Aorta (tissue), 5 donors: ENCODE measurements at regions not wholly inside any gene's neighbourhood (a gene's known extent, or its start where the extent isn't known, plus 50 kb on each side); places are given as distances from the start of the nearest gene placed in this dataset.
"Not testable (repeated sequence)": the region's sequence is repeated elsewhere in the genome, so short reads cannot be mapped to it uniquely, and the experiment has no call there.

ENCODE experiments used
- ATAC-seq: fragments of 200-7000 bp; cut with Tn5 transposase; one replicate; pipeline ENCODE4 v1.9.1; 2022; ENCODE audit warnings: moderate library complexity; ENCODE audit not compliant: low FRiP score
- DNase-seq, 2 donors: peaks; one replicate each; pipeline ENCODE4 v3.0.0-alpha.2; 2020
- H3K27ac ChIP-seq, 2 donors: one replicate each; pipeline ENCODE4 v1.5.1; 2013; ENCODE audit warnings: low read length in 2 of 2, mild to moderate bottlenecking in 2 of 2, moderate library complexity in 2 of 2, control low read depth in 1 of 2, inconsistent platforms in 1 of 2, low read depth in 1 of 2
- H3K27me3 ChIP-seq, 2 donors: one replicate each; pipeline ENCODE4 v1.6.1; 2013; ENCODE audit warnings: control low read depth in 1 of 2, low read length in 1 of 2, mild to moderate bottlenecking in 1 of 2, moderate library complexity in 1 of 2; ENCODE audit not compliant: insufficient read depth in 2 of 2, control insufficient read depth in 1 of 2
- H3K36me3 ChIP-seq, 2 donors: one replicate each; pipeline ENCODE4 v1.6.1; 2013; ENCODE audit warnings: control low read depth in 1 of 2, low read length in 1 of 2, mild to moderate bottlenecking in 1 of 2; ENCODE audit not compliant: insufficient read depth in 2 of 2, control insufficient read depth in 1 of 2
- H3K4me1 ChIP-seq, 2 donors: one replicate each; pipeline ENCODE4 v1.6.1; 2013; ENCODE audit warnings: low read length in 2 of 2, control low read depth in 1 of 2, mild to moderate bottlenecking in 1 of 2, moderate library complexity in 1 of 2; ENCODE audit not compliant: insufficient read depth in 2 of 2, control insufficient read depth in 1 of 2
- H3K4me3 ChIP-seq, 2 donors: one replicate each; pipeline ENCODE4 v1.5.1; 2013; ENCODE audit warnings: low read length in 2 of 2, control low read depth in 1 of 2, mild to moderate bottlenecking in 1 of 2
- H3K9me3 ChIP-seq: one replicate; pipeline ENCODE4 v1.6.1; 2013; ENCODE audit warnings: mild to moderate bottlenecking, low read length; ENCODE audit not compliant: control insufficient read depth
- WGBS, 2 donors: extraction: QIAGEN DNeasy Blood & Tissue Kit; methylation state at CpG; one replicate each; pipeline ENCODE4 v1.1.7; 2013; 5-methylcytosine and 5-hydroxymethylcytosine counted together
- intact Hi-C, 2 donors: fragments of 100-400 bp; cut with DNase I; formaldehyde crosslinking; loops; one replicate each; pipeline versions ENCODE4 v1.14.2 to v1.15.0; 2022
- donor health status: healthy with polysubstance abuse.
- donor health status: Bipolar disorder and iron deficiency.
- donor health status: DM: no; HTN: no; CAD: no.
- donor health status: DM: no; HTN: no; CAD: no.
- donor health status: DM: yes; HTN: yes; CAD: no.

DNA sequence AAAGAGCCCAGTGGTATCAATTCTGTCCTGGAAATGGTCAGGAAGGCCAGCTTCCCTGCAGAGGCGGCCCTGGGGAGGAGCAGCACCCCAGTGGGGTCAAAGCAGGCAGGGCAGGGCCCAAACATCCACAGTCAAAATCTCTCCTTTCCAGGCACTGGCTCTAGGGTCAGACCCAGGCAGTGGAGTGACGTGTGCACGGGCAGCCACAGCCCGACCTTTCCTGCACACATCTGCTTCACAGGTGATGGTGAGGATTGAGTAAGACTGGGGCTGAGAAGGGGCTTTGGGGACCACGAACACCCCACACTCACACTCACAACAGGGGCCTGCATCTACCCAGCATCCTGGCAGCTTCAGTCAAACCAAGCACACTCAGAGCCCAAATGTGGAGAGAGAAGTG is 97.8 kb upstream of the GLI2 start:
- intact Hi-C loops = no loop called here
- DNase-seq (no peak), ATAC-seq (no peak)

GRCh38 chr2:120638450-120638849 is 97.2 kb upstream of the GLI2 start:
- no peak overlapping the region for H3K27ac ChIP-seq
- intact Hi-C loops = no loop called here
- no peaks in the 10 kb centered on the region for H3K4me1 ChIP-seq
- H3K27me3 ChIP-seq = no peaks in the 10 kb centered on the region
- H3K4me3 ChIP-seq = no peak overlapping the region
- ATAC-seq = no peak
- no peaks in the 10 kb centered on the region for H3K9me3 ChIP-seq
- DNase-seq = no peak
- no peaks in the 10 kb centered on the region for H3K36me3 ChIP-seq
- 95 to 97% methylated on average over 4 of the region's 4 CpGs for WGBS, 2 donors

More for the DNA sequence above, 97.8 kb upstream of the GLI2 start:
- 95 to 99% methylated on average over 5 of the region's 5 CpGs for WGBS, 2 donors
- no peak overlapping the region for H3K4me3 ChIP-seq
- no peaks in the 10 kb centered on the region for H3K4me1 ChIP-seq
- H3K36me3 ChIP-seq = no peaks in the 10 kb centered on the region
- H3K27ac ChIP-seq = no peak overlapping the region
- no peaks in the 10 kb centered on the region for H3K27me3 ChIP-seq
- no peaks in the 10 kb centered on the region for H3K9me3 ChIP-seq

GRCh38 chr2:120641366-120641771 is 94.3 kb upstream of the GLI2 start:
- no peaks in the 10 kb centered on the region for H3K36me3 ChIP-seq
- no peak overlapping the region for H3K27ac ChIP-seq
- no peaks in the 10 kb centered on the region for H3K27me3 ChIP-seq
- H3K4me3 ChIP-seq = no peak overlapping the region
- WGBS, 2 donors = 57 to 71% methylated on average over 5 of the region's 5 CpGs
- no peak for ATAC-seq
- intact Hi-C loops = no loop called here
- H3K4me1 ChIP-seq = no peaks in the 10 kb centered on the region
- H3K9me3 ChIP-seq = no peaks in the 10 kb centered on the region
- no peak for DNase-seq

DNA sequence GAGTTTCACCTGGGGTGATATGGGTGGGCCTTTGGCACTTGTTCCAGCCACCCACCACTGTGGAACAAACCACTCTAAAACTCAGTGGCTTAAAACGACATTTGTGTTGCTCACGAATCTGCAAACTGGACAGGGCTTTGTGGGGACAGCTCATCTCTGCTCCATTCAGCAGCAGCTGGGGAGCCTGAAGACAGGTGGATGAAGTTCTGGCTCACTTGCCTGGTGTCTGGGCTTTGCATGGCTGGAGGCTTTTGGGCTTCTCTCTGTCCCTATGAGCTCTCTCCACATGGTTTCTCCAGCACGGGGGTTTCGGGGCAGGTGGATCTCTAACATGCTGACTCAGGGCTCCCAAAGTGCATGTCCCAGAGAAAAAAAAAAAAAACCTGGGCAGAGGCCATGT is 93.0 kb upstream of the GLI2 start:
- H3K27me3 ChIP-seq = no peaks in the 10 kb centered on the region
- no peaks in the 10 kb centered on the region for H3K36me3 ChIP-seq
- ATAC-seq (no peak), DNase-seq (no peak)
- H3K4me1 ChIP-seq = no peaks in the 10 kb centered on the region
- H3K27ac ChIP-seq = no peak overlapping the region
- H3K9me3 ChIP-seq = no peaks in the 10 kb centered on the region
- WGBS, 2 donors = 96% methylated on average over 4 of the region's 4 CpGs
- intact Hi-C loops = no loop called here
- no peak overlapping the region for H3K4me3 ChIP-seq

- DNase-seq (no peak), ATAC-seq (no peak)
- H3K4me1 ChIP-seq = no peaks in the 10 kb centered on the region
- intact Hi-C loops = no loop called here
- H3K4me3 ChIP-seq = no peak overlapping the region
- no peaks in the 10 kb centered on the region for H3K27me3 ChIP-seq
- 79 to 86% methylated on average over 3 of the region's 3 CpGs for WGBS, 2 donors
- no peak overlapping the region for H3K27ac ChIP-seq
- no peaks in the 10 kb centered on the region for H3K36me3 ChIP-seq
- peaks cover 5% of the 10 kb centered on the region for H3K9me3 ChIP-seq
Observed at GRCh38 chr2:120646994-120647393, 88.7 kb upstream of the GLI2 start.

- intact Hi-C loops = no loop called here
- Histone ChIP-seq H3K9me3 (peaks cover 6% of the 10 kb centered on the region), H3K4me3 (no peak overlapping the region), H3K36me3 (no peaks in the 10 kb centered on the region), H3K27me3 (no peaks in the 10 kb centered on the region), H3K4me1 (no peaks in the 10 kb centered on the region), H3K27ac (no peak overlapping the region)
- ATAC-seq (no peak), DNase-seq (no peak)
- 60 to 62% methylated on average over 6 of the region's 6 CpGs for WGBS, 2 donors
Observed at GRCh38 chr2:120647487-120647886, 88.2 kb upstream of the GLI2 start.

DNA sequence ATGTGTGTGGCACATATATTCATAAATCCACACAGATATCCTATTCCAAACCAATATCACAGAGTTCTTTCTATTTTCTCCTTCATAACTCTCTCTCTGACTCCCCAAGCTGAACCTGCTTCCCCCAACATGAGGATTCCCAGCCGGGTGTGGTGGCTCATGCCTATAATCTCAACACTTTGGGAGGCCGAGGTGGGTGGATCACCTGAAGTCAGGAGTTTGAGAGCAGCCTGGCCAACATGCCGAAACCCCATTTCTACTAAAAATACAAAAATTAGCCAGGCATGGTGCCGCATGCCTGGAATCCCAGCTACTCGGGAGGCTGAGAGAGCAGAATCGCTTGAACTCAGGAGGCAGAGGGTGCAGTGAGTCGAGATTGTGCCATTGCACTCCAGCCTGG is 86.3 kb upstream of the GLI2 start:
- H3K4me1 ChIP-seq, H3K27me3 ChIP-seq, H3K9me3 ChIP-seq, intact Hi-C loops, H3K27ac ChIP-seq, DNase-seq, H3K36me3 ChIP-seq, ATAC-seq, H3K4me3 ChIP-seq: not testable (repeated sequence)
- 88 to 95% methylated on average over 7 of the region's 7 CpGs for WGBS, 2 donors

DNA sequence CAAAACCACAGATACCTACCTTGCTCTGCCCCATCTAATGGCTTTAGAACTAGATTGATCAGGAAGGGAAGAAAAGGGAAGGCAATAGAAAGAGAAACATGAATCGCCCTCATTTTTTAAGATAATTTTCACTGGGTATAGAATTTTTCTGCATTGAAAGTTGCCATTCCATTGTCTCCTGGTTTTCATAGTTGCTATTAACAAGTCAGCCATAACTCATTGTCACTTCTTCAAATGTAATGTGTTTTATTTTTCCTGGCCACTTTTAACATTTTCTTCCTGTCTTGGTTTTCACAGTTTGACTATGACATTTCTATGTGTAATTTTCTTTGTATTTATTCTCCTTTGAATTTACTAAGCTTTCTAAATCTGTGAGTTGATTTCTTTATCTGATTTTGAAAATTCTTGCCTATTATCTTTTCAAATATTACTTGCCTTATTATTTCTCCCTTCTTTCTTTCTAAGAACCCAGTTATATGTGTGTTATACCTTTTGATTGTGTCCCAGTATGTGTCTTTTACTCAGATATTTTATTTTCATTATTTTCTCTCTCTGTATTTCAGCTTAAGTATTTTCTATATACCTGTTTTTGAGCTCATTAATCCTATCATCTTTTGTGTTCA is 85.5 kb upstream of the GLI2 start:
- DNase-seq = no peak
- Histone ChIP-seq H3K9me3 (peaks cover 6% of the 10 kb centered on the region), H3K36me3 (no peaks in the 10 kb centered on the region), H3K27me3 (no peaks in the 10 kb centered on the region), H3K27ac (no peak overlapping the region), H3K4me1 (no peaks in the 10 kb centered on the region), H3K4me3 (no peak overlapping the region)
- WGBS, 2 donors = 89 to 93% methylated on average over 1 of the region's 1 CpG
- ATAC-seq = no peak
- intact Hi-C loops = no loop called here

DNA sequence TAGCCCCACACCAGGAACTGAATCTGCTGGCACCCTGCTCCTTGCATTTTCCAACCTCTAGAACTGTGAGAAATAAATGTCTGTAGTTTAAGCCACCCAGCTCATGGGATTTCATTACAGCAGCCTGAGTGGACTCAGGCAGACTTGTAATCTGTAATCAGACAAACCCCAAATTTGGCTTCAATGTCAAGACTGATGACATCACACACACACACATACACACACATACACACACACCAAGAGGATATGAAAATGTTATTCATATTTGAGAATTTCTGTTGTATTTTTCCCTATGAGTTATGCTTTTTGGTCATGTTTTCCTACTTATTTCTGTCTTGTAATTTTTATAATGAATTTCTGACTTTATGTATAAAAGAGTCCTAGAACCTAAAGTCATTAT is 83.8 kb upstream of the GLI2 start:
- no peak for ATAC-seq
- Histone ChIP-seq H3K27ac (no peak overlapping the region), H3K4me1 (no peaks in the 10 kb centered on the region), H3K27me3 (no peaks in the 10 kb centered on the region), H3K4me3 (no peak overlapping the region), H3K9me3 (peaks cover 6% of the 10 kb centered on the region), H3K36me3 (no peaks in the 10 kb centered on the region)
- intact Hi-C loops = no loop called here
- DNase-seq = no peak
